Astrocyte (in vitro differentiated cells and primary cell): ENCODE measurements at regions not wholly inside any gene's neighbourhood (a gene's known extent, or its start where the extent isn't known, plus 50 kb on each side); places are given as distances from the start of the nearest gene placed in this dataset.

Source experiments
- DNase-seq: peaks from one replicate; pipeline ENCODE4 v3.0.0-alpha.2; 2010; ENCODE audit warnings: low read depth
- FAIRE-seq: peaks from 2 replicates; lab custom pipeline; 2011; peaks lifted over from hg19 to GRCh38; lab: Jason Lieb, UNC
- H2AFZ ChIP-seq: 2 replicates; pipeline ENCODE4 v1.6.0; 2012; ENCODE audit warnings: low read depth, low read length, inconsistent platforms
- H3K27ac ChIP-seq: 2 replicates; pipeline ENCODE4 v1.5.1; 2011; ENCODE audit warnings: low read depth, low read length, inconsistent platforms
- H3K27me3 ChIP-seq: 2 replicates; pipeline ENCODE4 v1.6.0; 2011; ENCODE audit warnings: low read length, inconsistent platforms; ENCODE audit not compliant: insufficient read depth
- H3K36me3 ChIP-seq: 2 replicates; pipeline ENCODE4 v1.5.1; 2011; ENCODE audit warnings: low read length, inconsistent platforms; ENCODE audit not compliant: insufficient read depth
- H3K4me1 ChIP-seq: 2 replicates; pipeline ENCODE4 v1.5.1; 2011; ENCODE audit warnings: low read length, inconsistent platforms; ENCODE audit not compliant: insufficient read depth
- H3K4me2 ChIP-seq: 2 replicates; pipeline ENCODE4 v1.6.0; 2012; ENCODE audit warnings: low read length, inconsistent platforms
- H3K4me3 ChIP-seq: 2 replicates; pipeline ENCODE4 v1.5.1; 2011; ENCODE audit warnings: low read depth, mild to moderate bottlenecking, low read length, inconsistent platforms; ENCODE audit not compliant: insufficient read depth
- H3K79me2 ChIP-seq: 2 replicates; pipeline ENCODE4 v1.6.0; 2012; ENCODE audit warnings: mild to moderate bottlenecking, low read length, inconsistent platforms; ENCODE audit not compliant: insufficient read depth
- H3K9ac ChIP-seq: 2 replicates; pipeline ENCODE4 v1.6.0; 2012; ENCODE audit warnings: mild to moderate bottlenecking, low read length, inconsistent platforms
- H3K9me3 ChIP-seq: 2 replicates; pipeline ENCODE4 v1.5.1; 2012; ENCODE audit warnings: low read depth, mild to moderate bottlenecking, low read length, inconsistent platforms; ENCODE audit not compliant: insufficient read depth
- H4K20me1 ChIP-seq: 2 replicates; pipeline ENCODE4 v1.6.0; 2012; ENCODE audit warnings: low read length, inconsistent platforms; ENCODE audit not compliant: insufficient read depth
- H3K27ac Mint-ChIP-seq: one replicate; pipeline ENCODE4 v1.8.0; 2021; ENCODE audit warnings: mild to moderate bottlenecking, mixed read lengths; ENCODE audit not compliant: unreplicated experiment
- H3K27me3 Mint-ChIP-seq: one replicate; pipeline ENCODE4 v1.8.0; 2021; ENCODE audit warnings: low read depth, mixed read lengths; ENCODE audit not compliant: unreplicated experiment
- H3K36me3 Mint-ChIP-seq: one replicate; pipeline ENCODE4 v1.8.0; 2021; ENCODE audit warnings: low read depth, mixed read lengths; ENCODE audit not compliant: unreplicated experiment
- H3K4me1 Mint-ChIP-seq: one replicate; pipeline ENCODE4 v1.8.0; 2021; ENCODE audit warnings: low read depth, mixed read lengths; ENCODE audit not compliant: unreplicated experiment
- H3K4me3 Mint-ChIP-seq: one replicate; pipeline ENCODE4 v1.8.0; 2021; ENCODE audit warnings: mild to moderate bottlenecking, moderate library complexity, mixed read lengths; ENCODE audit not compliant: unreplicated experiment
- H3K9me3 Mint-ChIP-seq: one replicate; pipeline ENCODE4 v1.8.0; 2021; ENCODE audit warnings: mild to moderate bottlenecking, mixed read lengths; ENCODE audit not compliant: unreplicated experiment
- EZH2 ChIP-seq: IDR thresholded peaks from 2 replicates; pipeline ENCODE4 v1.6.1; 2012; ENCODE audit warnings: mild to moderate bottlenecking, low read length, inconsistent platforms; ENCODE audit not compliant: insufficient read depth
- TF ChIP-seq, protein P1 (sequence below): IDR thresholded peaks from 2 replicates; pipeline ENCODE4 v1.5.1; 2011; ENCODE audit warnings: low read depth, mild to moderate bottlenecking, inconsistent platforms, low read length, moderate library complexity; ENCODE audit not compliant: insufficient read depth

DNA sequence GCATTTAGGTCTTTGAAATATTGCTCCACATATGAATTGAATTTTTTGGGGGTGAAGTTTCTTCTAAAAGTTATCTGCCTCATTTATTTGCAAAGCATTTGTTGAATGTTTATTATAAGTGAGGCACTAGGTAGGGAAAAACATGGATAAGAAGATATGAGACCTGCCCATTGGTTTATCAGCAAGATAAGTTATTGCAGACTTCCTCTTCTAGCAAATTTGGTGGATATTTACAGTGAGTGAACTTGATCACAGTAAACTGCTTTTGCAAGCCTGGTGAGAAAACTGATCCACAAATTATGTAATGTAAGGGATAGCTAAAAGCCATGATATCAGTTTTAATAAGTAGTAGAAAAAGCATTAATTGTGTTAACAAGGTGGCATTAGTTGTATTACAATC is 364.8 kb downstream of the SOCS6 start:
- no peaks in the 10 kb centered on the region for H3K4me1 ChIP-seq
- no peaks in the 10 kb centered on the region for H3K36me3 Mint-ChIP-seq
- H3K4me1 Mint-ChIP-seq = no peaks in the 10 kb centered on the region

DNA sequence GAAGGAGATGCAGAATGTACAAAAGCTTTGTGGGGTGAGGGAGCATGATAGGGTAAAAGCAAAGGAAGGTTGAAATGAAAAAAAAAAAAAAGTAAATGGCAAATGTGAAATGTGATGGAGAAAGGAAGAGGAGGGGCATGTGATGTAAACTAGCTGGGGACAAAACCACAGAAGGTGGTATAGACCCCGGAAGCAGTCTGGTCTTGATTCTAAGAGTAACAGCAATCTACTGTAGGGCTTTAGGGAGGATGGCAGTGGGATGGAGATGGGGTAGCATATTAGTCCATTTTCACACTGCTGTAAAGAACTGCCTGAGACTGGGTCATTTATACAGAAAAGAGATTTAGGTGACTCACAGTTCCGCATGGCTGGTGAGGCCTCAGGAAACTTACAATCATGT is 362.0 kb downstream of the SOCS6 start:
- H4K20me1 ChIP-seq = no peaks in the 10 kb centered on the region
- H3K36me3 ChIP-seq = no peaks in the 10 kb centered on the region
- Mint-ChIP-seq H3K4me3 (no peak overlapping the region), H3K36me3 (no peaks in the 10 kb centered on the region), H3K27ac (no peak overlapping the region), H3K4me1 (no peaks in the 10 kb centered on the region), H3K9me3 (peaks cover 7% of the 10 kb centered on the region), H3K27me3 (no peaks in the 10 kb centered on the region)
- H3K27me3 ChIP-seq = no peaks in the 10 kb centered on the region
- H3K27ac ChIP-seq = no peak overlapping the region
- FAIRE-seq (no peak), DNase-seq (no peak)
- no peak overlapping the region for H2AFZ ChIP-seq
- no peaks in the 10 kb centered on the region for H3K9me3 ChIP-seq
- no peak overlapping the region for H3K4me2 ChIP-seq
- no peak overlapping the region for H3K4me3 ChIP-seq
- H3K4me1 ChIP-seq = no peaks in the 10 kb centered on the region
- no peak for TF ChIP-seq EZH2
- TF ChIP-seq, protein P1, sequence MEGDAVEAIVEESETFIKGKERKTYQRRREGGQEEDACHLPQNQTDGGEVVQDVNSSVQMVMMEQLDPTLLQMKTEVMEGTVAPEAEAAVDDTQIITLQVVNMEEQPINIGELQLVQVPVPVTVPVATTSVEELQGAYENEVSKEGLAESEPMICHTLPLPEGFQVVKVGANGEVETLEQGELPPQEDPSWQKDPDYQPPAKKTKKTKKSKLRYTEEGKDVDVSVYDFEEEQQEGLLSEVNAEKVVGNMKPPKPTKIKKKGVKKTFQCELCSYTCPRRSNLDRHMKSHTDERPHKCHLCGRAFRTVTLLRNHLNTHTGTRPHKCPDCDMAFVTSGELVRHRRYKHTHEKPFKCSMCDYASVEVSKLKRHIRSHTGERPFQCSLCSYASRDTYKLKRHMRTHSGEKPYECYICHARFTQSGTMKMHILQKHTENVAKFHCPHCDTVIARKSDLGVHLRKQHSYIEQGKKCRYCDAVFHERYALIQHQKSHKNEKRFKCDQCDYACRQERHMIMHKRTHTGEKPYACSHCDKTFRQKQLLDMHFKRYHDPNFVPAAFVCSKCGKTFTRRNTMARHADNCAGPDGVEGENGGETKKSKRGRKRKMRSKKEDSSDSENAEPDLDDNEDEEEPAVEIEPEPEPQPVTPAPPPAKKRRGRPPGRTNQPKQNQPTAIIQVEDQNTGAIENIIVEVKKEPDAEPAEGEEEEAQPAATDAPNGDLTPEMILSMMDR = no peak
- no peak overlapping the region for H3K9ac ChIP-seq
- no peaks in the 10 kb centered on the region for H3K79me2 ChIP-seq

More for the DNA sequence above, 364.8 kb downstream of the SOCS6 start:
- DNase-seq (no peak), FAIRE-seq (no peak)
- H3K4me3 ChIP-seq = no peak overlapping the region
- H4K20me1 ChIP-seq = no peaks in the 10 kb centered on the region
- TF ChIP-seq, protein P1 = no peak
- no peak for TF ChIP-seq EZH2
- no peak overlapping the region for H3K9ac ChIP-seq
- no peaks in the 10 kb centered on the region for H3K9me3 ChIP-seq
- H3K27me3 Mint-ChIP-seq = no peaks in the 10 kb centered on the region
- H3K27me3 ChIP-seq = no peaks in the 10 kb centered on the region
- H3K4me3 Mint-ChIP-seq = no peak overlapping the region
- H3K4me2 ChIP-seq = no peak overlapping the region
- H3K9me3 Mint-ChIP-seq = peaks cover 7% of the 10 kb centered on the region
- no peak overlapping the region for H3K27ac Mint-ChIP-seq
- H3K79me2 ChIP-seq = no peaks in the 10 kb centered on the region
- H3K27ac ChIP-seq = no peak overlapping the region
- no peaks in the 10 kb centered on the region for H3K36me3 ChIP-seq
- no peak overlapping the region for H2AFZ ChIP-seq

GRCh38 chr18:70649683-70650082 is 360.8 kb downstream of the SOCS6 start:
- Mint-ChIP-seq H3K27ac (no peak overlapping the region), H3K27me3 (no peaks in the 10 kb centered on the region), H3K4me3 (no peak overlapping the region), H3K36me3 (no peaks in the 10 kb centered on the region), H3K9me3 (peaks cover 7% of the 10 kb centered on the region), H3K4me1 (no peaks in the 10 kb centered on the region)
- DNase-seq (no peak), FAIRE-seq (no peak)
- Histone ChIP-seq H3K4me3 (no peak overlapping the region), H2AFZ (no peak overlapping the region), H3K27me3 (no peaks in the 10 kb centered on the region), H4K20me1 (no peaks in the 10 kb centered on the region), H3K27ac (no peak overlapping the region), H3K9me3 (no peaks in the 10 kb centered on the region), H3K4me1 (no peaks in the 10 kb centered on the region), H3K79me2 (no peaks in the 10 kb centered on the region), H3K9ac (no peak overlapping the region), H3K36me3 (no peaks in the 10 kb centered on the region), H3K4me2 (no peak overlapping the region)
- no peak for TF ChIP-seq EZH2
- TF ChIP-seq, protein P1 = no peak
